ENCODE measurements at regions not wholly inside any gene's neighbourhood (a gene's known extent, or its start where the extent isn't known, plus 50 kb on each side); places are given as distances from the start of the nearest gene placed in this dataset.
A peak's percentile ranks its signal among the peaks of the same experiment; 100 is the strongest.
"Not testable (repeated sequence)": the region's sequence is repeated elsewhere in the genome, so short reads cannot be mapped to it uniquely, and the experiment has no call there.

DNA sequence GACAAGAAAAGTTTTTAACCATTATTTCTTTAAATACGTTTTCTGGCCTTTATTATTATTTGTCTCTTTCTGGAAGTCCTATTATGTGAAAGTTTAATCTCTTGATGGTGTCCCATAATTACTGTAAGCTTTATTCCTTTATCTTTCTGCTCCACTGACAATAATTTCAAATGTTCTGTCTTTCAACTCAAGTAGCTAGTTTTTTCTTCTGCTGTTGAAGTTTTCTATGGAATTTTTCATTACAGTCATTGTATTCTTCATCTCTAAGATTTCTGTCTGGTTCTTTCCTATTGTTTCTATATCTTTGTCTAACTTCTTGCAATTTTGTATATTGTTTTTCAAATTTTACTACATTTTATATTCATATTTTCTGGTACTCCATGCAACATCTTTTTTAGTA is 173.6 kb upstream of the MGAT4C start:
- no peak for ATAC-seq (ENCODE audit: low read depth in 2 of 2)
- Mint-ChIP-seq H3K4me3 (no peak overlapping the region), H3K9me3 (peaks cover 3 to 17% (median 7%) of the 10 kb centered on the region in 7 donors), H3K4me1 (no peaks in the 10 kb centered on the region), H3K27me3 (no peaks in the 10 kb centered on the region), H3K36me3 (no peaks in the 10 kb centered on the region), H3K27ac (no peak overlapping the region)
- H3K27ac ChIP-seq (ENCODE audit: insufficient read depth, low read length, poor library complexity, severe bottlenecking): no peak overlapping the region
- H3K4me1 ChIP-seq (ENCODE audit: control insufficient read depth, insufficient read depth, low read length, poor library complexity, severe bottlenecking): no peaks in the 10 kb centered on the region
- peaks cover 2 to 12% of the 10 kb centered on the region in 2 experiments for H3K9me3 ChIP-seq (ENCODE audit: control insufficient read depth in 2 of 2, low read length in 2 of 2)
- no peak overlapping the region for H3K4me3 ChIP-seq (ENCODE audit: low read depth, low read length)
- no peaks in the 10 kb centered on the region for H3K27me3 ChIP-seq (ENCODE audit: control insufficient read depth, insufficient read depth, low read length)
- no peaks in the 10 kb centered on the region for H3K36me3 ChIP-seq (ENCODE audit: control insufficient read depth, insufficient read depth, low read length)
- DNase-seq: no peak

- Mint-ChIP-seq H3K36me3 (no peaks in the 10 kb centered on the region), H3K27ac (no peak overlapping the region), H3K4me3 (no peak overlapping the region), H3K9me3 (peaks cover 0 to 12% (median 5%) of the 10 kb centered on the region in 7 donors), H3K27me3 (no peaks in the 10 kb centered on the region), H3K4me1 (no peaks in the 10 kb centered on the region)
- no peaks in the 10 kb centered on the region for H3K4me1 ChIP-seq (ENCODE audit: control insufficient read depth, insufficient read depth, low read length, poor library complexity, severe bottlenecking)
- no peaks in the 10 kb centered on the region for H3K27me3 ChIP-seq (ENCODE audit: control insufficient read depth, insufficient read depth, low read length)
- no peaks in the 10 kb centered on the region for H3K36me3 ChIP-seq (ENCODE audit: control insufficient read depth, insufficient read depth, low read length)
- DNase-seq: no peak
- no peak overlapping the region for H3K4me3 ChIP-seq (ENCODE audit: low read depth, low read length)
- no peak for ATAC-seq (ENCODE audit: low read depth in 2 of 2)
- H3K27ac ChIP-seq (ENCODE audit: insufficient read depth, low read length, poor library complexity, severe bottlenecking): no peak overlapping the region
- peaks cover 0 to 2% of the 10 kb centered on the region in 2 experiments for H3K9me3 ChIP-seq (ENCODE audit: control insufficient read depth in 2 of 2, low read length in 2 of 2)
Observed at GRCh38 chr12:86421333-86421732, 165.1 kb upstream of the MGAT4C start.

DNA sequence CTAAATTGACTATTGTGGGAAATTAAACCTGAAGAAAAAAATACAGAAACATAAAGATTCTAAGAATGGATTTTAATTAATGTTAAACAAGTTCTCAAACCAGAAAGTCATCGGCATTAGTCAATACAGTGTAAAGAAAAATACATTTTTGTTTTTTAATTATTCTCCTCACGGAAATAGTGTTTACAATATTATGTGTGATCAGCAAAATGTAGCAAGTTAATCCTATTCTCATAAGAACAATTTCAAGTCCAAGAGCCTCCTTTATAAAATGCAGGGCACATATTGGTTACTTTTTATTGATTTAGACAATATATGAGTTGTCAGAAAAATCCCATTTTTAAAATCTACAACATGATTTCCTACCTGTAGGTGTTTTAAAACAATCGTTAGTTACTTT is 158.0 kb upstream of the MGAT4C start:
- ATAC-seq (ENCODE audit: low read depth in 2 of 2) (no peak), DNase-seq (no peak)
- Histone ChIP-seq H3K4me1 (ENCODE audit: control insufficient read depth, insufficient read depth, low read length, poor library complexity, severe bottlenecking) (no peaks in the 10 kb centered on the region), H3K27ac (ENCODE audit: insufficient read depth, low read length, poor library complexity, severe bottlenecking) (no peak overlapping the region), H3K27me3 (ENCODE audit: control insufficient read depth, insufficient read depth, low read length) (no peaks in the 10 kb centered on the region), H3K36me3 (ENCODE audit: control insufficient read depth, insufficient read depth, low read length) (no peaks in the 10 kb centered on the region), H3K9me3 (ENCODE audit: control insufficient read depth in 2 of 2, low read length in 2 of 2) (peaks cover 2 to 8% of the 10 kb centered on the region in 2 experiments), H3K4me3 (ENCODE audit: low read depth, low read length) (no peak overlapping the region)
- Mint-ChIP-seq H3K27ac (no peak overlapping the region), H3K4me3 (no peak overlapping the region), H3K36me3 (no peaks in the 10 kb centered on the region), H3K27me3 (no peaks in the 10 kb centered on the region), H3K4me1 (no peaks in the 10 kb centered on the region), H3K9me3 (peaks cover 0 to 43% (median 7%) of the 10 kb centered on the region in 7 donors)

DNA sequence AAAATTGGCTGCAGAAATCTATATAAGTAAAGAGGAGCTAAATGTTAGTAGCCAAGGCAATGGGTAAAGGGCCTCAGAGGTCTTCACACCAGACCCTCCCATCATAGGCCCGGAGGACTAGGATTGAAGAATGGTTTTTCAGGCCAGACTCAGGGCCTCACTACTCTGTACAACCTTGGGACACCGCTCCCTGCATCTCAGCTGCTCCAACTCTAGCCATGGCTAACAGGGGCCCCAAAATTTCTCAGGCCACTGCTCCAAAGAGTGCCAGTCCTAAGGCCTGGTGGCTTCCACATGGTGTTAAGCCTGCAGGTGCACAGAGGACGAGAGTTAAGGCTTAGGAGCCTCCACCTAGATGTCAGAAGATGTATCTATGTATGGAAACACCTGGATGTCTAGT is 155.5 kb upstream of the MGAT4C start:
- no peak overlapping the region for H3K4me3 ChIP-seq (ENCODE audit: low read depth, low read length)
- peaks cover 2 to 8% of the 10 kb centered on the region in 2 experiments for H3K9me3 ChIP-seq (ENCODE audit: control insufficient read depth in 2 of 2, low read length in 2 of 2)
- H3K27ac Mint-ChIP-seq: no peak overlapping the region
- DNase-seq (no peak), ATAC-seq (ENCODE audit: low read depth in 2 of 2) (peak in 1 of 2 donors; percentile 24)
- no peaks in the 10 kb centered on the region for H3K27me3 Mint-ChIP-seq
- H3K36me3 ChIP-seq (ENCODE audit: control insufficient read depth, insufficient read depth, low read length): no peaks in the 10 kb centered on the region
- H3K27ac ChIP-seq (ENCODE audit: insufficient read depth, low read length, poor library complexity, severe bottlenecking): no peak overlapping the region
- no peak overlapping the region for H3K4me3 Mint-ChIP-seq
- no peaks in the 10 kb centered on the region for H3K4me1 Mint-ChIP-seq
- no peaks in the 10 kb centered on the region for H3K36me3 Mint-ChIP-seq
- no peaks in the 10 kb centered on the region for H3K27me3 ChIP-seq (ENCODE audit: control insufficient read depth, insufficient read depth, low read length)
- H3K9me3 Mint-ChIP-seq: peaks cover 0 to 43% (median 7%) of the 10 kb centered on the region in 7 donors
- H3K4me1 ChIP-seq (ENCODE audit: control insufficient read depth, insufficient read depth, low read length, poor library complexity, severe bottlenecking): no peaks in the 10 kb centered on the region

GRCh38 chr12:86407620-86408208 is 151.5 kb upstream of the MGAT4C start:
- Mint-ChIP-seq H3K27me3 (no peaks in the 10 kb centered on the region), H3K9me3 (peaks cover 0 to 28% (median 11%) of the 10 kb centered on the region in 7 donors), H3K27ac (no peak overlapping the region), H3K36me3 (no peaks in the 10 kb centered on the region), H3K4me1 (no peaks in the 10 kb centered on the region), H3K4me3 (no peak overlapping the region)
- Histone ChIP-seq H3K27me3 (ENCODE audit: control insufficient read depth, insufficient read depth, low read length) (no peaks in the 10 kb centered on the region), H3K27ac (ENCODE audit: insufficient read depth, low read length, poor library complexity, severe bottlenecking) (no peak overlapping the region), H3K36me3 (ENCODE audit: control insufficient read depth, insufficient read depth, low read length) (no peaks in the 10 kb centered on the region), H3K4me3 (ENCODE audit: low read depth, low read length) (no peak overlapping the region), H3K4me1 (ENCODE audit: control insufficient read depth, insufficient read depth, low read length, poor library complexity, severe bottlenecking) (no peaks in the 10 kb centered on the region), H3K9me3 (ENCODE audit: control insufficient read depth in 2 of 2, low read length in 2 of 2) (peaks cover 8 to 9% of the 10 kb centered on the region in 2 experiments)
- ATAC-seq (ENCODE audit: low read depth in 2 of 2): no peak
- no peak for DNase-seq

DNA sequence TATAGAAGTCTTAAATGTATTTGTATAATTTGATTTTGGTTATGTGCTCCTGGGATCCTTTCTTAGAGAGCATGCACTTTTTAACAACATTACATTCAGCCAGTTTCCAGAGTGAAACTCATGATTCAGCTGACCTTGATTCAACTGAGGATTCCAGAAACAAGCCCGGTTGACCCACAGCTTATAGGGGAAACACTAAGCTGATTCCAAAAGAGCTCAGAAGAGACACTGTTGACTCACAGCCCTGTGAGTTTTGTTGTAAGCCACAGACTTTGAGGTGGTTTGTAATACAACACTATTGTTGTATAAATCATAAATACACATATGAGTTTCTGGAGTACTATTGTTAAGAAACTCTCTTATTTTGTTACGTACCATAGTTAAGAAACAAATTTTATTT is 133.8 kb upstream of the MGAT4C start:
- no peaks in the 10 kb centered on the region for H3K27me3 ChIP-seq (ENCODE audit: control insufficient read depth, insufficient read depth, low read length)
- no peak overlapping the region for H3K27ac Mint-ChIP-seq
- H3K9me3 Mint-ChIP-seq: peaks cover 0 to 17% (median 3%) of the 10 kb centered on the region in 7 donors
- DNase-seq: no peak
- ATAC-seq (ENCODE audit: low read depth in 2 of 2): no peak
- no peak overlapping the region for H3K4me3 ChIP-seq (ENCODE audit: low read depth, low read length)
- H3K4me1 Mint-ChIP-seq: no peaks in the 10 kb centered on the region
- no peaks in the 10 kb centered on the region for H3K27me3 Mint-ChIP-seq
- no peaks in the 10 kb centered on the region for H3K36me3 Mint-ChIP-seq
- H3K36me3 ChIP-seq (ENCODE audit: control insufficient read depth, insufficient read depth, low read length): no peaks in the 10 kb centered on the region
- no peak overlapping the region for H3K4me3 Mint-ChIP-seq
- H3K4me1 ChIP-seq (ENCODE audit: control insufficient read depth, insufficient read depth, low read length, poor library complexity, severe bottlenecking): no peaks in the 10 kb centered on the region
- H3K27ac ChIP-seq (ENCODE audit: insufficient read depth, low read length, poor library complexity, severe bottlenecking): no peak overlapping the region
- no peaks in the 10 kb centered on the region for H3K9me3 ChIP-seq (ENCODE audit: control insufficient read depth in 2 of 2, low read length in 2 of 2)

GRCh38 chr12:86387591-86388145 is 131.5 kb upstream of the MGAT4C start:
- H3K27me3 ChIP-seq (ENCODE audit: control insufficient read depth, insufficient read depth, low read length): no peaks in the 10 kb centered on the region
- Mint-ChIP-seq H3K36me3 (no peaks in the 10 kb centered on the region), H3K27me3 (no peaks in the 10 kb centered on the region), H3K4me3 (no peak overlapping the region), H3K9me3 (peaks cover 0 to 25% (median 2%) of the 10 kb centered on the region in 7 donors), H3K27ac (no peak overlapping the region), H3K4me1 (no peaks in the 10 kb centered on the region)
- no peaks in the 10 kb centered on the region for H3K36me3 ChIP-seq (ENCODE audit: control insufficient read depth, insufficient read depth, low read length)
- ATAC-seq (ENCODE audit: low read depth in 2 of 2) (no peak), DNase-seq (no peak)
- no peak overlapping the region for H3K4me3 ChIP-seq (ENCODE audit: low read depth, low read length)
- no peak overlapping the region for H3K27ac ChIP-seq (ENCODE audit: insufficient read depth, low read length, poor library complexity, severe bottlenecking)
- H3K9me3 ChIP-seq (ENCODE audit: control insufficient read depth in 2 of 2, low read length in 2 of 2): peaks cover 0 to 4% of the 10 kb centered on the region in 2 experiments
- no peaks in the 10 kb centered on the region for H3K4me1 ChIP-seq (ENCODE audit: control insufficient read depth, insufficient read depth, low read length, poor library complexity, severe bottlenecking)

DNA sequence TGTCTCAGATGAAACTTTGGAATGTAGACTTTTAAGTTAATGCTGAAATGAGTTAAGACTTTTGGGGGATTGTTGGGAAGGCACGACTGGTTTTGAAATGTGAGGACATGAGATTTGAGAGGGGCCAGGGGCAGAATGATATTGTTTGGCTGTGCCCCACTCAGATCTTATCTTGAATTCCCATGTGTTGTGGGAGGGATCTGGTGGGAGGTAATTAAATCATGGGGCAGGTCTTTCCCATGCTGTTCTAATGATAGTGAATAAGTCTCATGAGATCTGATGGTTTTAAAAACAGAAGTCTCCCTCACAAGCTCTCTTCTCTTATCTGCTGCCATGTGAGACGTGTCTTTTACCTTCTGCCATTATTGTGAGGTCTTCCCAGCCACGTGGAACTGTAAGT is 127.6 kb upstream of the MGAT4C start:
- not testable (repeated sequence) for H3K4me1 ChIP-seq (ENCODE audit: control insufficient read depth, insufficient read depth, low read length, poor library complexity, severe bottlenecking); H3K4me3 Mint-ChIP-seq; H3K27ac Mint-ChIP-seq; H3K27ac ChIP-seq (ENCODE audit: insufficient read depth, low read length, poor library complexity, severe bottlenecking); H3K36me3 ChIP-seq (ENCODE audit: control insufficient read depth, insufficient read depth, low read length); DNase-seq; ATAC-seq (ENCODE audit: low read depth in 2 of 2); H3K36me3 Mint-ChIP-seq; H3K4me1 Mint-ChIP-seq; H3K27me3 ChIP-seq (ENCODE audit: control insufficient read depth, insufficient read depth, low read length); H3K4me3 ChIP-seq (ENCODE audit: low read depth, low read length); H3K27me3 Mint-ChIP-seq
- H3K9me3 Mint-ChIP-seq: peaks cover 0 to 19% (median 7%) of the 10 kb centered on the region in 7 donors
- H3K9me3 ChIP-seq (ENCODE audit: control insufficient read depth in 2 of 2, low read length in 2 of 2): peaks cover 0 to 11% of the 10 kb centered on the region in 2 experiments
